HepG2 (cell line): ENCODE measurements at regions not wholly inside any gene's neighbourhood (a gene's known extent, or its start where the extent isn't known, plus 50 kb on each side); places are given as distances from the start of the nearest gene placed in this dataset.

Experiments
- ATAC-seq: fragments of 200-7000 bp; cut with Tn5 transposase; 3 replicates; pipeline ENCODE4 v1.9.1; 2020; ENCODE audit warnings: mild to moderate bottlenecking, moderate library complexity
- BruUV-seq: library from RNA; stranded (reverse); fragments of 400-500 nt; replicated peaks from 2 replicates; lab custom pipeline; 2021; lab: Mats Ljungman, UMichigan
- CTCF ChIA-PET: fragments of 300-600 bp; formaldehyde crosslinking; extraction: SDS; loops from one replicate; lab custom pipeline; 2021; ENCODE audit warnings: low total read pairs, inconsistent platforms, low intra/inter-chr PET ratio; lab: Yijun Ruan, JAX
- POLR2A ChIA-PET: fragments of 350-600 bp; sonication (Branson Sonifier 250); formaldehyde crosslinking; loops from one replicate; lab custom pipeline; 2020; ENCODE audit warnings: antibody characterized with exemption, inconsistent platforms; lab: Yijun Ruan, JAX
- DNase-seq: peaks from one replicate; pipeline ENCODE4 v3.0.0-alpha.2; 2015; ENCODE audit warnings: low spot score
- FAIRE-seq: peaks from 3 replicates; lab custom pipeline; 2011; peaks lifted over from hg19 to GRCh38; lab: Jason Lieb, UNC
- H2AFZ ChIP-seq: one replicate; pipeline ENCODE4 v1.6.1; 2011; ENCODE audit warnings: low read length, inconsistent platforms
- H3K27ac ChIP-seq: fragments of 300-600 bp; 3 replicates; pipeline ENCODE4 v1.8.0; 2011; ENCODE audit warnings: mixed run types, mild to moderate bottlenecking, mixed read lengths, low read length, inconsistent platforms; ENCODE audit not compliant: insufficient read depth; ENCODE audit errors: extremely low read length
- H3K27me3 ChIP-seq, 2 experiments: fragments of 200-600 bp in 1 of 2; 2 replicates in 1 of 2; 3 replicates in 1 of 2; pipeline versions ENCODE4 v1.6.0 to v1.8.0; 2011; ENCODE audit warnings: low read length in 2 of 2, mild to moderate bottlenecking in 2 of 2, moderate library complexity in 2 of 2, inconsistent platforms in 1 of 2; ENCODE audit not compliant: insufficient read depth in 2 of 2, control insufficient read depth in 1 of 2
- H3K36me3 ChIP-seq, 2 experiments: fragments of 200-600 bp in 1 of 2; replicated peaks in 1 of 2; 2 replicates in 1 of 2; 3 replicates in 1 of 2; pipeline versions ENCODE4 v1.5.1 to v1.8.0; 2011; ENCODE audit warnings: low read length in 2 of 2, inconsistent platforms in 1 of 2; ENCODE audit not compliant: insufficient read depth in 2 of 2, control insufficient read depth in 1 of 2
- H3K4me1 ChIP-seq: 2 replicates; pipeline ENCODE4 v1.5.1; 2012; ENCODE audit warnings: low read length, inconsistent platforms; ENCODE audit not compliant: insufficient read depth
- H3K4me2 ChIP-seq: 2 replicates; pipeline ENCODE4 v1.6.0; 2011; ENCODE audit warnings: low read depth, low read length, inconsistent platforms
- H3K4me3 ChIP-seq, 3 experiments: fragments of 200-600 bp in 1 of 3; sonication (generic), shearing (Covaris generic) in 1 of 3; replicated peaks in 1 of 3; 2 replicates each; pipeline ENCODE4 v1.5.1; 2011 to 2016; ENCODE audit warnings: low read length in 3 of 3, inconsistent platforms in 2 of 3, low read depth in 2 of 3, mild to moderate bottlenecking in 2 of 3, control low read depth in 1 of 3, mixed read lengths in 1 of 3; ENCODE audit not compliant: insufficient read depth in 1 of 3
- H3K79me2 ChIP-seq: one replicate; pipeline ENCODE4 v1.6.1; 2011; ENCODE audit warnings: low read length, inconsistent platforms; ENCODE audit not compliant: insufficient read depth
- H3K9ac ChIP-seq: 2 replicates; pipeline ENCODE4 v1.6.0; 2011; ENCODE audit warnings: mild to moderate bottlenecking, low read depth, low read length, inconsistent platforms; ENCODE audit not compliant: insufficient read depth
- H3K9me3 ChIP-seq: 2 replicates; pipeline ENCODE4 v1.5.1; 2012; ENCODE audit warnings: mild to moderate bottlenecking, low read length
- H4K20me1 ChIP-seq: 2 replicates; pipeline ENCODE4 v1.6.0; 2011; ENCODE audit warnings: inconsistent platforms, mild to moderate bottlenecking, low read length, moderate library complexity; ENCODE audit not compliant: insufficient read depth
- AKAP8 ChIP-seq: sonication (generic); formaldehyde crosslinking; IDR thresholded peaks from 2 replicates; pipeline ENCODE4 v1.5.1; 2020; ENCODE audit warnings: mild to moderate bottlenecking, missing genetic modification reagents
- HDAC6 ChIP-seq: fragments of 200-600 bp; sonication (generic); IDR thresholded peaks from 2 replicates; pipeline ENCODE4 v1.7.0; 2017; ENCODE audit warnings: mild to moderate bottlenecking, antibody characterized with exemption, low read length, low read depth
- KAT2B ChIP-seq: fragments of 150-350 bp; IDR thresholded peaks from 2 replicates; pipeline ENCODE4 v1.6.1; 2014; ENCODE audit warnings: low read depth, low read length, borderline replicate concordance
- NR2F1 ChIP-seq, 2 experiments: fragments of 450-650 bp in 1 of 2; formaldehyde crosslinking in 1 of 2; IDR thresholded peaks; 2 replicates each; pipeline versions ENCODE4 v1.5.0 to v1.6.1; 2016 to 2020; ENCODE audit warnings: mild to moderate bottlenecking in 1 of 2, missing compliant biosample characterization in 1 of 2, missing genetic modification reagents in 1 of 2, moderate library complexity in 1 of 2
- RFX3 ChIP-seq: IDR thresholded peaks from 2 replicates; pipeline ENCODE4 v1.6.1; 2016; ENCODE audit warnings: missing biosample characterization, missing genetic modification reagents
- SETDB1 ChIP-seq: sonication (generic); formaldehyde crosslinking; IDR thresholded peaks from 2 replicates; pipeline ENCODE4 v1.5.1; 2020; ENCODE audit warnings: missing genetic modification reagents, mild to moderate bottlenecking, borderline replicate concordance
- STAT5B ChIP-seq: sonication (generic); formaldehyde crosslinking; IDR thresholded peaks from 2 replicates; pipeline ENCODE4 v1.4.0; 2020; ENCODE audit warnings: missing genetic modification reagents
- ZBTB7A ChIP-seq: sonication (generic); formaldehyde crosslinking; IDR thresholded peaks from 2 replicates; pipeline ENCODE4 v1.8.0; 2022; ENCODE audit warnings: mild to moderate bottlenecking, missing genetic modification reagents
- ZNF101 ChIP-seq: sonication (generic); formaldehyde crosslinking; IDR thresholded peaks from 2 replicates; pipeline ENCODE4 v1.4.0; 2020; ENCODE audit warnings: mild to moderate bottlenecking, low read depth, missing genetic modification reagents, borderline replicate concordance
- ZNF331 ChIP-seq: sonication (generic); formaldehyde crosslinking; IDR thresholded peaks from 2 replicates; pipeline ENCODE4 v1.4.0; 2020; ENCODE audit warnings: missing genetic modification reagents
- ZNF430 ChIP-seq: sonication (generic); formaldehyde crosslinking; IDR thresholded peaks from 2 replicates; pipeline ENCODE4 v1.9.0; 2021; ENCODE audit warnings: mild to moderate bottlenecking, missing genetic modification reagents
- ZSCAN25 ChIP-seq: sonication (generic); formaldehyde crosslinking; IDR thresholded peaks from 2 replicates; pipeline ENCODE4 v1.8.0; 2022; ENCODE audit warnings: mild to moderate bottlenecking, missing genetic modification reagents
- WGBS: methylation state at CpG from one replicate; pipeline ENCODE4 v1.1.6; 2017; ENCODE audit warnings: low lambda C conversion rate; 5-methylcytosine and 5-hydroxymethylcytosine counted together
- in situ Hi-C: cut with HindIII; loops from 2 replicates; pipeline ENCODE4 v1.10.0; 2017; ENCODE audit warnings: low pct_unique_long_range_greater_than_20kb; ENCODE audit not compliant: extremely low pct_ligation_motif_present
- intact Hi-C: fragments of 100-400 bp; cut with micrococcal nuclease; formaldehyde crosslinking; loops from one replicate; pipeline ENCODE4 v1.10.0; 2022; ENCODE audit not compliant: unreplicated experiment
- TF ChIP-seq, protein P1 (sequence below): sonication (generic); formaldehyde crosslinking; IDR thresholded peaks from 2 replicates; pipeline ENCODE4 v1.8.0; 2022; ENCODE audit warnings: mild to moderate bottlenecking, missing genetic modification reagents, moderate library complexity

- H3K79me2 ChIP-seq: no peaks in the 10 kb centered on the region
- intact Hi-C loops (no loop called here), in situ Hi-C loops (loop anchor here (25.0 kb wide), 1 partner anchor 379 kb away; no protein-coding TSS in a partner anchor)
- H3K4me2 ChIP-seq: no peak overlapping the region
- no peak for DNase-seq
- TF ChIP-seq ZNF331 (CRISPR knock-in tag) (peak; percentile 95), RFX3 (CRISPR knock-in tag) (no peak)
- POLR2A ChIA-PET: no interaction called here
- FAIRE-seq: no peak
- 28% methylated on average over 1 of the region's 1 CpG for WGBS
- H3K4me3 ChIP-seq: no peak overlapping the region
- H4K20me1 ChIP-seq: no peaks in the 10 kb centered on the region
- H3K27ac ChIP-seq: no peak overlapping the region
- CTCF ChIA-PET: no interaction called here
- H2AFZ ChIP-seq: no peak overlapping the region
- 0 out of 2 replicates have a peak, but pooled peaks cover 7% of the 10 kb centered on the region for H3K9me3 ChIP-seq
- no peaks in the 10 kb centered on the region for H3K36me3 ChIP-seq
- no peak for ATAC-seq
- peaks cover 6 to 24% of the 10 kb centered on the region in 2 experiments; a peak in 3 of 5 replicates for H3K27me3 ChIP-seq
- BruUV-seq: no TSS peak
- H3K4me1 ChIP-seq: peaks cover 32% of the 10 kb centered on the region
- H3K9ac ChIP-seq: no peak overlapping the region
These were observed 119.4 kb downstream of the SMIM20 start for GRCh38 chr4:26033389-26033788.

- no peaks in the 10 kb centered on the region for H3K79me2 ChIP-seq
- no peak overlapping the region for H3K4me3 ChIP-seq
- no peak overlapping the region for H3K27ac ChIP-seq
- peaks cover 22% of the 10 kb centered on the region for H3K4me1 ChIP-seq
- no peak for ATAC-seq
- TF ChIP-seq NR2F1 (CRISPR knock-in tag; IDR thresholded peaks at IDR 0.05) (no peak), ZNF101 (CRISPR knock-in tag) (no peak), STAT5B (CRISPR knock-in tag) (no peak), ZBTB7A (CRISPR knock-in tag) (no peak), KAT2B (no peak), ZSCAN25 (CRISPR knock-in tag) (no peak), AKAP8 (CRISPR knock-in tag) (no peak), ZNF430 (CRISPR knock-in tag) (no peak), SETDB1 (CRISPR knock-in tag) (no peak), HDAC6 (no peak)
- TF ChIP-seq, protein P1, sequence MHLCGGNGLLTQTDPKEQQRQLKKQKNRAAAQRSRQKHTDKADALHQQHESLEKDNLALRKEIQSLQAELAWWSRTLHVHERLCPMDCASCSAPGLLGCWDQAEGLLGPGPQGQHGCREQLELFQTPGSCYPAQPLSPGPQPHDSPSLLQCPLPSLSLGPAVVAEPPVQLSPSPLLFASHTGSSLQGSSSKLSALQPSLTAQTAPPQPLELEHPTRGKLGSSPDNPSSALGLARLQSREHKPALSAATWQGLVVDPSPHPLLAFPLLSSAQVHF (CRISPR knock-in tag): no peak
- no TSS peak for BruUV-seq
- intact Hi-C loops: no loop called here
- H3K36me3 ChIP-seq: no peaks in the 10 kb centered on the region
- no peak overlapping the region for H3K4me2 ChIP-seq
- no peak for DNase-seq
- 0 out of 2 replicates have a peak, but pooled peaks cover 7% of the 10 kb centered on the region for H3K9me3 ChIP-seq
- no peak for FAIRE-seq
- H3K9ac ChIP-seq: no peak overlapping the region
- ChIA-PET POLR2A (no interaction called here), CTCF (no interaction called here)
- H4K20me1 ChIP-seq: no peaks in the 10 kb centered on the region
- 0% methylated on average over 1 of the region's 2 CpGs for WGBS
- peaks cover 5 to 17% of the 10 kb centered on the region in 2 experiments; a peak in 3 of 5 replicates for H3K27me3 ChIP-seq
- in situ Hi-C loops: loop anchor here (25.0 kb wide), 1 partner anchor 377 kb away; no protein-coding TSS in a partner anchor
- no peak overlapping the region for H2AFZ ChIP-seq
These were observed 120.8 kb downstream of the SMIM20 start for GRCh38 chr4:26034849-26035248.
